GM12864 (cell line): ENCODE measurements at regions not wholly inside any gene's neighbourhood (a gene's known extent, or its start where the extent isn't known, plus 50 kb on each side); places are given as distances from the start of the nearest gene placed in this dataset.

ENCODE experiments used
- DNase-seq: peaks from one replicate; pipeline ENCODE4 v3.0.0-alpha.2; 2011; ENCODE audit warnings: low read depth
- H3K4me3 ChIP-seq: 2 replicates; pipeline ENCODE4 v1.5.1; 2011; ENCODE audit warnings: mild to moderate bottlenecking, low read depth, low read length, control low read depth
- CTCF ChIP-seq: IDR thresholded peaks from 2 replicates; pipeline ENCODE4 v1.5.1; 2011; ENCODE audit warnings: low read depth, mild to moderate bottlenecking, moderate library complexity, low read length, control low read depth, inconsistent platforms; ENCODE audit errors: missing control alignments

- no peak for DNase-seq
- TF ChIP-seq CTCF: no peak
- H3K4me3 ChIP-seq: no peak overlapping the region
These were observed 200.4 kb upstream of the PCDH15 start for GRCh38 chr10:55001422-55001821.

GRCh38 chr10:54993148-54993547, 192.1 kb upstream of the PCDH15 start:
- no peak for DNase-seq

GRCh38 chr10:54985732-54986131, 184.7 kb upstream of the PCDH15 start:
- DNase-seq: no peak
- peak; percentile 24 for TF ChIP-seq CTCF

More at GRCh38 chr10:54993148-54993547, 192.1 kb upstream of the PCDH15 start:
- TF ChIP-seq CTCF: no peak
- no peak overlapping the region for H3K4me3 ChIP-seq

GRCh38 chr10:54983255-54983654, 182.2 kb upstream of the PCDH15 start:
- no peak for TF ChIP-seq CTCF
- no peak for DNase-seq
- no peak overlapping the region for H3K4me3 ChIP-seq

More at GRCh38 chr10:54985732-54986131, 184.7 kb upstream of the PCDH15 start:
- H3K4me3 ChIP-seq: no peak overlapping the region

- no peak overlapping the region for H3K4me3 ChIP-seq
- TF ChIP-seq CTCF: no peak
- DNase-seq: no peak
These were observed 161.3 kb upstream of the PCDH15 start for GRCh38 chr10:54962134-54962900.

GRCh38 chr10:54961040-54961439, 160.0 kb upstream of the PCDH15 start:
- TF ChIP-seq CTCF: no peak
- DNase-seq: no peak
- no peak overlapping the region for H3K4me3 ChIP-seq

GRCh38 chr10:54958844-54959243, 157.8 kb upstream of the PCDH15 start:
- H3K4me3 ChIP-seq: no peak overlapping the region
- no peak for DNase-seq
- TF ChIP-seq CTCF: no peak
